NT2/D1 (cell line): ENCODE measurements at regions not wholly inside any gene's neighbourhood (a gene's known extent, or its start where the extent isn't known, plus 50 kb on each side); places are given as distances from the start of the nearest gene placed in this dataset.

Source experiments
- SUZ12 ChIP-seq: IDR thresholded peaks from 2 replicates; pipeline ENCODE4 v1.6.1; 2011; ENCODE audit not compliant: insufficient read length, insufficient read depth; ENCODE audit errors: extremely low read depth
- YY1 ChIP-seq: IDR thresholded peaks from 2 replicates; pipeline ENCODE4 v1.6.1; 2011; ENCODE audit not compliant: insufficient read length, insufficient read depth
- ZNF274 ChIP-seq: IDR thresholded peaks from 2 replicates; pipeline ENCODE4 v1.6.1; 2011; ENCODE audit warnings: mild to moderate bottlenecking, low read depth, low read length

DNA sequence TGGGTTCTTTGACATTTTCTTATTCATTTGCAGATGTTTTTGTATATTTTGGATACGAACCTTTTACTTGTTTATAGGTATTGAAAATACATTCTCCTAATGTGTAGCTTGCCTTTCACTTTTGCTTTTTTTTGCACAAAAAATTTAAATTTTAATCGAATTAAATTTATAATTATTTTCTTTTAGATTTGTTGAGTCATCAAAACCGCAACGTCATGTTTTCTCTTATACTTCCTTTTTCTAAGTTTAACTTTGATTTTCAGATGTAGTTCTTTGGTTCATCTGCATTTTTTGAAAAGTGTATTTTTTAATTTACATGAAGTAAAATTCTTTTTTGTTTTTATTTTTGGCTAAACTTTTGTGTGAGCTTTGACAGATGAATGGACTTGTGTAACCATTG lies 243.7 kb upstream of the DPYD start:
- TF ChIP-seq ZNF274 (no peak), YY1 (no peak), SUZ12 (no peak)
